ENCODE measurements at regions not wholly inside any gene's neighbourhood (a gene's known extent, or its start where the extent isn't known, plus 50 kb on each side); places are given as distances from the start of the nearest gene placed in this dataset.

- intact Hi-C loops (cut with micrococcal nuclease; ENCODE audit: unreplicated experiment): no loop called here
- DNase-seq (ENCODE audit: low read depth, low spot score): no peak
- FAIRE-seq: no peak
- CTCF ChIA-PET: interaction anchor here (1.3 kb wide), 1 partner anchor 13 kb away, joined by 4 read pairs; no protein-coding TSS in a partner anchor
- Histone ChIP-seq H3K79me2 (ENCODE audit: control insufficient read depth, insufficient read depth, low read length) (no peaks in the 10 kb centered on the region), H3K4me2 (ENCODE audit: control insufficient read depth, insufficient read depth) (no peak overlapping the region), H3K36me3 (ENCODE audit: control insufficient read depth in 2 of 2, insufficient read depth in 2 of 2, low read length in 1 of 2) (no peaks in the 10 kb centered on the region), H3K4me1 (ENCODE audit: control insufficient read depth, insufficient read depth, low read length) (no peaks in the 10 kb centered on the region), H3K27me3 (replicated peaks in 1 of 2; ENCODE audit: control insufficient read depth in 2 of 2, insufficient read depth in 2 of 2, low read length in 1 of 2) (no peaks in the 10 kb centered on the region; a peak in 3 of 4 replicates), H3K4me3 (no peak overlapping the region), H3K27ac (ENCODE audit: control insufficient read depth, insufficient read depth) (no peak overlapping the region), H3K9me3 (replicated peaks; ENCODE audit: control insufficient read depth, insufficient read depth, low read length) (no peaks in the 10 kb centered on the region), H4K20me1 (ENCODE audit: control insufficient read depth, insufficient read depth) (no peaks in the 10 kb centered on the region), H3K9ac (ENCODE audit: control insufficient read depth, insufficient read depth, low read length) (no peak overlapping the region), H2AFZ (ENCODE audit: control insufficient read depth, low read depth, low read length) (no peak overlapping the region)
- SMC1A ChIA-PET (ENCODE audit: uncharacterized antibody, unreplicated experiment): no interaction called here
- 12% methylated on average over 10 of the region's 10 CpGs for WGBS (ENCODE audit: insufficient coverage, insufficient replicate concordance, low lambda C conversion rate, missing lambda C conversion rate)
- POLR2A ChIA-PET: no interaction called here
- TF ChIP-seq EGR1 (IDR thresholded peaks at IDR 0.05; ENCODE audit: borderline replicate concordance in 1 of 2, low read depth in 2 of 2, low read length in 2 of 2): no peak
- no peak for TF ChIP-seq ZNF274 (IDR thresholded peaks at IDR 0.05; ENCODE audit: insufficient read depth, insufficient read length)
- TF ChIP-seq WRNIP1 (IDR thresholded peaks at IDR 0.05; ENCODE audit: borderline replicate concordance, low read depth, low read length): no peak
- TF ChIP-seq RCOR1 (conservative IDR thresholded peaks at IDR 0.05; ENCODE audit: low read depth, low read length): no peak
- no peak for TF ChIP-seq KLF5 (IDR thresholded peaks at IDR 0.05; ENCODE audit: partially characterized antibody)
- TF ChIP-seq BACH1 (IDR thresholded peaks at IDR 0.05; ENCODE audit: borderline replicate concordance): no peak
- TF ChIP-seq ZNF622 (IDR thresholded peaks at IDR 0.05): no peak
- no peak for TF ChIP-seq RELB (IDR thresholded peaks at IDR 0.05; ENCODE audit: low read depth)
- TF ChIP-seq BCL11A (IDR thresholded peaks at IDR 0.05; ENCODE audit: low read depth, low read length): no peak
- TF ChIP-seq RAD21 (IDR thresholded peaks at IDR 0.05; ENCODE audit: insufficient read depth, low read depth, low read length): no peak
- no peak for TF ChIP-seq CEBPB (IDR thresholded peaks at IDR 0.05; ENCODE audit: borderline replicate concordance in 1 of 2, low read depth in 2 of 2, low read length in 2 of 2)
- no peak for TF ChIP-seq SREBF2 (IDR thresholded peaks at IDR 0.05; ENCODE audit: low read length)
- no peak for TF ChIP-seq ZNF24 (IDR thresholded peaks at IDR 0.05)
- TF ChIP-seq NRF1 (conservative IDR thresholded peaks at IDR 0.05; ENCODE audit: low read depth, low read length): no peak
- no peak for TF ChIP-seq TCF3 (IDR thresholded peaks at IDR 0.05; ENCODE audit: borderline replicate concordance, insufficient read depth, low read depth, low read length)
- TF ChIP-seq BCL3 (IDR thresholded peaks at IDR 0.05; ENCODE audit: borderline replicate concordance, insufficient read depth, low read depth, low read length, poor library complexity, severe bottlenecking): no peak
- no peak for TF ChIP-seq MTA2 (IDR thresholded peaks at IDR 0.05; ENCODE audit: low read depth)
- RAD21 ChIA-PET (ENCODE audit: unreplicated experiment): no interaction called here
- in situ Hi-C loops (cut with MboI): no loop called here
- ATAC-seq: no peak
- BruUV-seq (replicated peaks): no TSS peak
These were observed 154.3 kb downstream of the TTC32 start for GRCh38 chr2:19747310-19748072.

All from GM12878 (cell line).